ENCODE measurements at regions not wholly inside any gene's neighbourhood (a gene's known extent, or its start where the extent isn't known, plus 50 kb on each side); places are given as distances from the start of the nearest gene placed in this dataset.
"Not testable (repeated sequence)": the region's sequence is repeated elsewhere in the genome, so short reads cannot be mapped to it uniquely, and the experiment has no call there.

DNA sequence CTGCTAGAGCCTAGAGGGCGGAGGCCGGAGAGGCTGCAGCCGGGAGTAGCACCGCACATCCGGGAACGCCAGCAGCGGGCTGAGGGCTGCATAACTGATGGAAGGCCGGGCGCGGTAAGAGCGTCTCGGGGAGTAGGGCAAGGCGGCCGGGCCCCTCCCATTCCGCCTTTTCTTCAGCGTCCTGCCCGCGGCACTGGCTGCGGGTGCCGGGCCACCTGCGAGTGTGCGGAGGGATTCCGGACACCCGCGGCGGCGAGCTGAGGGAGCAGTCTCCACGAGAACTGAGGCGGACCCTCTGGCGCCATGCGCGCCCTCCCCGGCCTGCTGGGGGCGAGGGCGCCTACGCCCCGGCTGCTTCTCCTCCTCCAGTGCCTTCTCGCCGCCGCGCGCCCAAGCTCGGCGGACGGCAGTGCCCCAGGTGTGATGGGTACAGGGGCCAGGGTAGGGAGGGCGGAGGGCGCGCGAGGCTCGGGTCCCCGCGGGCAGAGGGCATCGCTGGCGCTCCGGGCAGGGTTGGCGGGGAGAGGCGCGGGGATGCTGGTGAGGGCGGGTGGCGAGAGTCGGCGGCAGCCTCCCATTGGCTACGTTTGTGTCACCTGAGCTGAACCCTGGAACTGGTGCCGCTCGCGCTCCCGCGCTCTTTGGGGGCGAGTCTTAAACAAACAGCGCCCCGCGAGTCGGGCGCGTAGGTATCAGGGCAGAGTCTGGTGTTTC is 334.4 kb downstream of the SRGAP2C start:
- peak; percentile 76 to 86 (median 80) for DNase-seq (ENCODE audit: low read depth in 3 of 3)

- DNase-seq (ENCODE audit: low read depth in 3 of 3): not testable (repeated sequence)
Measured at GRCh38 chr1:121519756-121520286, 335.0 kb downstream of the SRGAP2C start.

- no peak for DNase-seq (ENCODE audit: low read depth in 3 of 3)
Measured at GRCh38 chr1:121522061-121522759, 337.4 kb downstream of the SRGAP2C start.

GRCh38 chr1:121523112-121523511 is 338.3 kb downstream of the SRGAP2C start:
- not testable (repeated sequence) for DNase-seq (ENCODE audit: low read depth in 3 of 3)

DNA sequence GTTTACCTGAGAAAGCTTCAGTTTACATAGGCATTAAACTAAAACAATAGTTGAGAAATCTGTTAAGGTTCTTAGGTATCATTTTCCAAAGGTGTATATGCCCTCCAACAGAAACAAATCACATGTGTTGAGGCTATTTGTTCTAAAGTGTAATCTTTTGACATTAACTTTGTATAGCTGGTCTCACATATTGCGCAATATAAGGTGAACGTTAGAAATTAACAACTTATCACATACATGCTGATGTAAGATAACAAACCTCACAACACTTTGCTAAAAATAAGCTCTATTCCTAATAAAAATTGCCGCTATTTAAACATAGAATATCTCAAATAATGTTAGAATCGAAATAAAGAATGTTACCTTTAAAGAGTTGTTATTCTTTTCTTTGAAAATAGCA is 340.6 kb downstream of the SRGAP2C start:
- DNase-seq (ENCODE audit: low read depth in 3 of 3): no peak

DNA sequence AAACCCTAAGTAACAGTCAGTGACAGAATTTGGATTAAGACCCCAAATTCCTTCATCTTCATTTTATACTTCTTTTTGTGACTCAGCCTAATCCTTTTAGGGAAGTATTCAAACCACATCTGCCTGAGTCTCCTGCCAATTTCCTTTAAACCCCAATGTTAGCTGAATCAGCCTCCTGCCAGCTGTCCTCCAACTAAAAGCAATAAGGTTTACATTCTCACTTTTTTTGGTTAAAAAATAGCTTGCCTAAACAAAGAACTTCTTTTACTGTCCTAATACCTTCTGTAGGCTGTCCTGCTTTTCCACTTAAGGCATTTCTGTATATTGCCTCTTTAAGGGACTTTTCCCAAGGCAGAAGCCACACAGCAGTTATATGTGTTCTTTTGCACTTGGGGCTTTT is 344.2 kb downstream of the SRGAP2C start:
- not testable (repeated sequence) for DNase-seq (ENCODE audit: low read depth in 3 of 3)

GRCh38 chr1:121530026-121530425 is 345.3 kb downstream of the SRGAP2C start:
- DNase-seq (ENCODE audit: low read depth in 3 of 3): not testable (repeated sequence)

DNA sequence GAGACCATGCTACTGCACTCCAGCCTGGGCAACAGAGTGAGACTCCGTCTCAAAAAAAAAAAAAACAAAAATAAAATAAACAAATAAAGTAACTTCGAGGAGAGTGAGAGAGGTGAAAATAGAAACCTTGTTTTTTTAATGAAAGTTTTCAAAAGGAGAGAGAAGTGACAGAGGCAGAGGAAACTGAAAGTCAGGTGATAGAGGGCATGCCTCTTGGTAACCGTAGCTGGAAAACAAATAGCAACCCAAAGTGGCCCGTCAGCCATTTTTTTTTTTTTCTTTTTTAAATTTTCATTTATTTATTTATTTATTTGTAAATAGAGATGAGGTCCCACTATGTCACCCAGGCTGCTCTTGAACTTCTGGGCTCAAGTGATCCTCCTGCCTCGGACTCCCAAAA is 347.0 kb downstream of the SRGAP2C start:
- not testable (repeated sequence) for DNase-seq (ENCODE audit: low read depth in 3 of 3)

DNA sequence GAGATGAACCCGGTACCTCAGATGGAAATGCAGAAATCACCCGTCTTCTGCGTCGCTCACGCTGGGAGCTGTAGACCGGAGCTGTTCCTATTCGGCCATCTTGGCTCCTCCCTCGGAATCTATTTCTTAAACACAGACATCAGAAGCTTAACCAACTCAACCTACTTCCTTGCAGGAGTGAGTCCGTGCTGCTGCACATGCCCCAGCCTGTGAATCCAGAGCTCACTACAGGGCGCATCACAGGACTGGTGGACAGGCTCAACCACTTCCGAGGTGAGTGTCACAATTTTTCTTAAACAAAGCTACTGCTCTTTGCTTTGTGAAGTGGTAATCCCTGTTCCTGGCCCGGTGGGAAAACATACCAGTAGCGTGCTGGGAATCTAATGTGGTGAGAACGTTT is 353.4 kb downstream of the SRGAP2C start:
- DNase-seq (ENCODE audit: low read depth in 3 of 3): not testable (repeated sequence)

GRCh38 chr1:121538943-121539575 is 354.3 kb downstream of the SRGAP2C start:
- no peak for DNase-seq (ENCODE audit: low read depth in 3 of 3)

GRCh38 chr1:121543988-121544387 is 359.2 kb downstream of the SRGAP2C start:
- DNase-seq (ENCODE audit: low read depth in 3 of 3): not testable (repeated sequence)

DNA sequence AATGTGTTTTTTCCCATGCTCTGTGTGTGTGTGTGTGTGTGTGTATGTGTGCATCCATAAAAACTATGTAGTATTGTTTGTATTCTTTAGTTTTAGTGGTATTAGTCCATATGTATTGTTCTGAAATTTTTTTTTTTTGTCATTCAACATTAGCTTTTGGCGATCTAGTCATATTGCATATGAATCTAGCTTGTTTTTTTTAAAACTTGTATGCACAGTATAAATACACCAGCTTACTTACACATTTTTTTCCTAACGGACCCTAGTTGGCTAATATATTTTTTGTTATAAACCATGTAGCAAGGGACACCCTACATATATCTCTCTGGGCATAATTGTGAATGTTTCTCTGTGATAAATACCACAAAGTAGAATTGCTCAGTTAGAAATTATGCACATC is 359.7 kb downstream of the SRGAP2C start:
- DNase-seq (ENCODE audit: low read depth in 3 of 3): no peak

DNA sequence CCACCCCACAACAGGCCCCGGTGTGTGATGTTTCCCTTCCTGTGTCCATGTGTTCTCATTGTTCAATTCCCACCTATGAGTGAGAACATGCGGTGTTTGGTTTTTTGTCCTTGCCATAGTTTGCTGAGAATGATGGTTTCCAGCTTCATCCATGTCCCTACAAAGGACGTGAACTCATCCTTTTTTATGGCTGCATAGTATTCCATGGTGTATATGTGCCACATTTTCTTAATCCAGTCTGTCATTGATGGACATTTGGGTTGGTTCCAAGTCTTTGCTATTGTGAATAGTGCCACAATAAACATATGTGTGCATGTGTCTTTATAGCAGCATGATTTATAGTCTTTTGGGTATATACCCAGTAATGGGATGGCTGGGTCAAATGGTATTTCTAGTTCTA is 361.1 kb downstream of the SRGAP2C start:
- not testable (repeated sequence) for DNase-seq (ENCODE audit: low read depth in 3 of 3)

DNA sequence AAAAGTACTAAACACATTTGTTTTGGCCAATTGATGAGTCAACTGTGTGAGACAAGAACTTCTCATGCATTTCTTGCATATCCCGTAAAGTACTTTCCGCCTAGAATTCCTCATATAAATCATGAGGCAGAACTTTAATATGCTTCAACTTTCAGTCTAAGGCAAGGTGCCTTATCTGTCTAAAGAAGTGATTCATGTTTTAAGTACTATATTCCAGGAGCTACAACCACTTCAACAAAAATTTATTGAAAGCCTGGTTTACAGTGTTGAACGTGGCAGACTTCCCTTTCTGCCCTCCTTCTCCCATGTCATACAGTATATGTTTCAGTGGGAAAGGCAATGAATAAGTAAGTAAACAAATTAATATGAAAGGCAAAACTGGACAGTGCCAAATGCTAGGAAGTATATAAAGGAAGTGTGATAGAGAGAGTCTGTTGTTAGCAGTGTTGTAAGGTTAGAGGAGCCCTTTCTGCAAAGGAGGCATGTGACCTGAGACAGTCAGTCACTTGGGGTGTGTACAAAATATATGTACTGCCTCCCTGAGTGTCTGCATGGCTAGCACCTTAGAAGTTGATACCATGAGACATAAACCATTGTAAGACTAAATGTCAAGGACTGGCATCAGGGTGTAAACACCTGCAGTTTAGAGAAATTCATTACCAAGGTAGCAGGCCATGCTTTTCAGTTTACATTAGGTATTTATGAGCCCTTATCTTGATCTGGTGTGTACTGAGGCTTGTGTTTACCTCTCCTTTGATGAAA is 362.2 kb downstream of the SRGAP2C start:
- no peak for DNase-seq (ENCODE audit: low read depth in 3 of 3)

- DNase-seq (ENCODE audit: low read depth in 3 of 3): not testable (repeated sequence)
Measured at GRCh38 chr1:121547726-121548125, 363.0 kb downstream of the SRGAP2C start.

DNA sequence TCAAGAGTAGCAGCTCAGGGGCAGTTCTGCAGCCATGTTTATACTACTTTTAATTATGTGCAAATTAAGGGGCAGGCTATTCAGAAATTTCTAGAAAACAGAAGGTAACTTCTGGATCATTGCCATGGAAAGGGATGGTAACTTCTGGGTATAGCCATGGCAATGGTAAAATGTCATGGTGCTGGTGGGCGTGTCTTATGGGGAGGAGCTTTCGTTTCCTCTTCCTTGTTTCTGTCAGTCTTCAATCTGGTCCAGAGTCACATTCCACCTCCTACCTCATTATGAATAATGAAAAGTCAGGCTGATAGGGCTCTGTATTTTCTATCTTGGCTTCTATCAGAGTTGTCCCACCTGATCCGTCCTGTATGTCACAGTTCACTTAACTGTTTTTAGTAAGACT is 366.0 kb downstream of the SRGAP2C start:
- not testable (repeated sequence) for DNase-seq (ENCODE audit: low read depth in 3 of 3)

- DNase-seq (ENCODE audit: low read depth in 3 of 3): not testable (repeated sequence)
Measured at GRCh38 chr1:121551491-121551890, 366.7 kb downstream of the SRGAP2C start.

GRCh38 chr1:121556560-121556959 is 371.8 kb downstream of the SRGAP2C start:
- DNase-seq (ENCODE audit: low read depth in 3 of 3): not testable (repeated sequence)

- DNase-seq (ENCODE audit: low read depth in 3 of 3): not testable (repeated sequence)
Measured at GRCh38 chr1:121558034-121558433, 373.3 kb downstream of the SRGAP2C start.

DNA sequence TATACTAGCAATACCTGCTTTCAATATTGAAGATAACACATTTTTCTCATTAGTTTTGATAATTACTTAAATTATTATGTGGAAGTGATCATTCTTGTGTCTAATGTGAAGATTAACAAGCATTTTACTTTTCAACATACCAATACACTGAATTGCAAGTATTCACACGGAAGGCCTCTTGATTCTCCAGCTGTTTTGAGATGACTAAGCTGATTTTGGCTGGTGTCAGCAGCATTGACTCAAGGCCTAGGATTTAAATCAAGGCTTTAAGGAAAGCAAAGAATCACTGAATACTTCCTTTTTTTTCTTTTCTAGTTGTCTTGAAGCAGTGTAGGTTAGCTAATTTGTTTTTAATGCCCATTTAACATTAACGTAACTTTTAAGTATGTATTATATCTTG is 373.7 kb downstream of the SRGAP2C start:
- no peak for DNase-seq (ENCODE audit: low read depth in 3 of 3)

- DNase-seq (ENCODE audit: low read depth in 3 of 3): no peak
Measured at GRCh38 chr1:121566346-121566745, 381.6 kb downstream of the SRGAP2C start.

GRCh38 chr1:121569428-121569827 is 384.7 kb downstream of the SRGAP2C start:
- no peak for DNase-seq (ENCODE audit: low read depth in 3 of 3)
